ENCODE measurements at regions not wholly inside any gene's neighbourhood (a gene's known extent, or its start where the extent isn't known, plus 50 kb on each side); places are given as distances from the start of the nearest gene placed in this dataset.

DNA sequence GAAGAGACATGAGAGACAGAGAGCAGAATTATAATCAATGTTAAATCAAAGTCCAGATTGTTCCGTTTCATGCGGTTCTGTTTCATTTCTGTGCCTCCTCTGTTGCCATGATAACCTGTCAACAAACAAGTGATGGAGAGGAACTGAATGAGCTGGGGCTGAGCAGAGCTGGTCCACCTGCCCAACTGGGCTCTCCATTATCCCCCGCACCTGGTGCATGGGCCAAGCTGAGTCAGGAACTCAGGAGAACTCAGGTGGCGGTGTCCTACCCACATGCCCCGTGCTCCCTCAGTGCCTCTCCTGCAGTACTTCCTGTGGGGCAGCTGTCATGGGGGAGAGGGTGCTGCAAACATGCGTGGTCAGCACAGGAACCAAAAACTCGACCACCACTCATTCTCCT, 178.8 kb downstream of the TTC32 start:
- TF ChIP-seq, protein P1, sequence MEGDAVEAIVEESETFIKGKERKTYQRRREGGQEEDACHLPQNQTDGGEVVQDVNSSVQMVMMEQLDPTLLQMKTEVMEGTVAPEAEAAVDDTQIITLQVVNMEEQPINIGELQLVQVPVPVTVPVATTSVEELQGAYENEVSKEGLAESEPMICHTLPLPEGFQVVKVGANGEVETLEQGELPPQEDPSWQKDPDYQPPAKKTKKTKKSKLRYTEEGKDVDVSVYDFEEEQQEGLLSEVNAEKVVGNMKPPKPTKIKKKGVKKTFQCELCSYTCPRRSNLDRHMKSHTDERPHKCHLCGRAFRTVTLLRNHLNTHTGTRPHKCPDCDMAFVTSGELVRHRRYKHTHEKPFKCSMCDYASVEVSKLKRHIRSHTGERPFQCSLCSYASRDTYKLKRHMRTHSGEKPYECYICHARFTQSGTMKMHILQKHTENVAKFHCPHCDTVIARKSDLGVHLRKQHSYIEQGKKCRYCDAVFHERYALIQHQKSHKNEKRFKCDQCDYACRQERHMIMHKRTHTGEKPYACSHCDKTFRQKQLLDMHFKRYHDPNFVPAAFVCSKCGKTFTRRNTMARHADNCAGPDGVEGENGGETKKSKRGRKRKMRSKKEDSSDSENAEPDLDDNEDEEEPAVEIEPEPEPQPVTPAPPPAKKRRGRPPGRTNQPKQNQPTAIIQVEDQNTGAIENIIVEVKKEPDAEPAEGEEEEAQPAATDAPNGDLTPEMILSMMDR (conservative IDR thresholded peaks at IDR 0.05): no peak
- TF ChIP-seq EZH2 (IDR thresholded peaks at IDR 0.05; ENCODE audit: low read depth): no peak
